ENCODE measurements at regions not wholly inside any gene's neighbourhood (a gene's known extent, or its start where the extent isn't known, plus 50 kb on each side); places are given as distances from the start of the nearest gene placed in this dataset.

GRCh38 chr11:60647087-60647486 lies 52.3 kb upstream of the MS4A8 start:
- H3K4me3 Mint-ChIP-seq = no peak overlapping the region
- H3K4me1 Mint-ChIP-seq (ENCODE audit: low read depth) = no peaks in the 10 kb centered on the region
- no peak for TF ChIP-seq CTCF (IDR thresholded peaks at IDR 0.05)
- no peak overlapping the region for H3K27ac Mint-ChIP-seq
- H3K36me3 Mint-ChIP-seq (ENCODE audit: low read depth) = no peaks in the 10 kb centered on the region; the same call in 1 of the 2 replicates
- peaks cover 1% of the 10 kb centered on the region; the same call in 1 of the 2 replicates for H3K27me3 Mint-ChIP-seq (ENCODE audit: insufficient read depth)
- no peak for DNase-seq
- H3K9me3 Mint-ChIP-seq = peaks cover 28% of the 10 kb centered on the region
